ENCODE measurements at regions not wholly inside any gene's neighbourhood (a gene's known extent, or its start where the extent isn't known, plus 50 kb on each side); places are given as distances from the start of the nearest gene placed in this dataset.

GRCh38 chr22:26732284-26732683, 74.9 kb downstream of the MIAT start:
- DNase-seq: no peak

DNA sequence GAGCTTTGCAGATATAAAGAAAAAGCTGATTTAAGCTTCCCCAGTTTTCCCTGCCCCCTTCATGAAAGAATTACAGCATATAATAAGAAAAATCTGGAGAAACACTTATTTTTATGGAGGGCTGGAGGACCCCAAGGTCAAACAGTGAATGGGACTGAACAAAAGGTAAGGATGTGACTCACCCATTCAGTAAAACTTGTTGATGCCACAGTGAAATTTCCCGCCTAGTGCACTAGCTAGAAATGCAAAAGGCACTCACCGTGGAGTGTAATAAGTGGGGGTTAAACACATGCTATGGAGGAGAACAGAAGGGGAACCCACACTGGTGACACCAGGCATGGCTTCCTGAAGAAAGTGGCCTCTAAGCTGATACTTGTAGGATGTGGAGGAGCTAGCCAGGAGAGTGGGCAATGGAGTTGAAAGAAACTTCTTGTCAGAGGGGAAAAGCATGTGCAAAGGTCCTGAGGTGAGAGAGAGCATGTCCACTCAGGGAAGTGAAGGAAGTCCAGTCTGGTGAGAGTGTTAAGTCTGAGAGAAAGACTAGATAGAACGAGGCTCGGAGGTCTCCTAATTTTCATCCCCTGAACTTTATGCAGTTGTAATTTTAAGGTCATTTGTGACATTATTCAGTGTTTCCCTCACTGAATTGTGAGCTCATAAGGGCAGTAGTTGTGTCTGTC, 77.1 kb downstream of the MIAT start:
- no peak for DNase-seq

DNA sequence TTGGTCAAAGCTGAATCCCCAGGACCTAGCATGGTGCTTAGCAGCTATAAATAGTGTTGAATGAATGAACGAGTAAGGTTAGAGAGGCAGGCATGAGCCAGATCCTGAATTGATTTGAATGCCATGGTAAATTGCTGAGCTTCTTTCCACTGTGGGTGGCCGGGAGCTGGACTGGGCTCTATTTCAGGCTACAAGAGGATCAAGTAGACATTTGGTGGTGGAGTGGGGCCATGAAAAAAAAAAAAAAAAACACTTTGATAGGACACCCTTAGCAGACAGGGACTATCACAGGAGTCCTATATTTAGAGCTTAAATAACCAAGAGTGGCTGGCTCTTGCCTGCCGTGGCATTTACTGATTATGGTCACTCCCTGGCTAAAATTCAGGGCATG, 77.6 kb downstream of the MIAT start:
- no peak for DNase-seq

DNA sequence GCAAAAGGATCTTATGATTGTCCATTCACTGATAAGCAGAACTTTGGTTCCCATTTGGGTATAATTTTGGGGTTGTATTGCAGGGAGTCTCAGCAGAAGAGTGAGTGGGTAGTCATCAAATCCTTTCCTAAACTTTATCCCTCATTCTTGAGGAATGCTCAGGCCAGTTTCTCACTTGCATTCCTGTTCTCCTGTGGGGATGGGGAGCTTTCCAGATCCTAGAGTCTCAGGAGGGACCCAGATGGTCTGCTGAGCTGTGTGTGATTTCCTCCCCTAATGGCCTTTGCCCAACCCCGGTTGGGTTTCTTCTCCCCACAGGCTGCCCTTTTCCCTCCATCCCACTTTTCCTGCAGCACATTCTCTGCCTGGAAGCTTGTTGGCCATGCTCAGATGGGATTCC, 79.9 kb downstream of the MIAT start:
- DNase-seq: no peak

GRCh38 chr22:26740253-26740652, 82.9 kb downstream of the MIAT start:
- DNase-seq: no peak

- no peak for DNase-seq
Observed at GRCh38 chr22:26743149-26743548, 85.8 kb downstream of the MIAT start.

GRCh38 chr22:26744892-26745808, 87.8 kb downstream of the MIAT start:
- no peak for DNase-seq

DNA sequence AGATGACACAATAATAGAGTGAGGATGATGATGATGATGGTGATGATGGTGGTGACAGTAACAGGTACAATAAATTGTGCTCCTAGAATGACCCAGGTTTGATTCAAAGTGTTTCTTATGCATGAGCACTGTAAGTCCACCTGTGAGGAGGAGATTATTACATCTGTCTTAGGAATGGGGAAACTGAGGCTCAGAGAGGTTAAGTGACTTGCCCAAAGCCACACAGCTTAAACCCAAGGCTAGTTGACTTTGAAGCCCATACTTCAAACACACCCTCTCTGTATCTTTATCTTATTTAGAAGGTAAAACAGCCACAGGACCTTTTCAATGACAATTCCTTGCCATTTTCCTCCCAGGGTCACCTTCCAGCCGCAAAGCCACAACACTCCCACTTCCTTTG, 88.9 kb downstream of the MIAT start:
- no peak for DNase-seq

GRCh38 chr22:26748845-26749244, 91.5 kb downstream of the MIAT start:
- no peak for DNase-seq

- DNase-seq: no peak
Observed at GRCh38 chr22:26751217-26751616, 93.8 kb downstream of the MIAT start.

- DNase-seq: no peak
Observed at GRCh38 chr22:26753125-26753862, 95.9 kb downstream of the MIAT start.

DNA sequence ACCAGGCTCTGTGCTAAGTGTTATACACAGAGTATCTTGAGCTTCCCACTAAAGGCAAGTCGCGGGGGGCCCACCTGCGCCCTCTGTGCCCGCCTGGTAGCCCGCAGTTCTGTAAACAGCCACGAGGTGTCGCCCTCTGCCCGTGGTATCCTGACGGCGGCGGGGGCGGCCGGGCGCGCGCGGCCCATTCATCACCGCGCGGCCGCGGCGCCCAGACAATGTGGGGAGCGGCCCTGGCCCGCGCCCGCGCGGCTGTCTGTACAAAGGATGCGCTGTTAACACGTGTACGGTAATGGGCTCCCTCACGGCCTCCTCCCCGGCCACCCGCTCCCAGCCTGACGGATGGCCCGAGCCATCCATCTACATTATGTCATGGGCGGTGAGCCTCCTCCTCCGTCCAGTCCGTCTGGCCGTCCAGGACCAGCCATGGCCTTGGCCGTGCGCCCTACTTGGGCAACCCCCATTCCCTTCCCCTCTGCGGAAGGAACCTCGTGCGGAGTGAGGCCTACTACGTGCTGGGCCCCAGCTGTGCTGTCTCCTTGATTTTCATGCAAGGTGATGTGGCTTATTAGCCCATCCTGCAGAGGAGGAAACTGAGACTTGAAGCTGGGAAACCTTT, 99.4 kb downstream of the MIAT start:
- DNase-seq: peak in 2 of 5 experiments; percentile 30 to 50

DNA sequence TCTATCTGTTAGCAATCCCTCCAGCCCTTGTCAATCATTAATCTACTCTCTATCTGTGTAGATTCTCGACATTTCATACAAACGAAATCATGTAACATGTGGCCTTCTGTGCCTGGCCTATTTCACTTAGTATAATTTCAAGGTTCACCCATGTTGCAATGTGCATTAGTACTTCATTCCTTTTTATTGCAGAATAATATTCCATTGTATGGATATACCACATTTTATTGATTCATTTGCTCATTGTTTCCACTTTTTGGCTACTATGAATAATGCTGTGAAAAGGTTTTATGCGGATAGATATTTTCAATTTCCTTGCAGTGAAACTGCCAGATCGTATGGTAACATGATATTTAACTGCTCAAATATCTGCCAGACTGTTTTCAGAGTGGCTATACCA, 100.1 kb downstream of the MIAT start:
- no peak for DNase-seq

- no peak for DNase-seq
Observed at GRCh38 chr22:26762503-26763472, 105.4 kb downstream of the MIAT start.

- no peak for DNase-seq
Observed at GRCh38 chr22:26763633-26764361, 106.4 kb downstream of the MIAT start.

GRCh38 chr22:26766510-26767350, 109.3 kb downstream of the MIAT start:
- DNase-seq: no peak

GRCh38 chr22:26767351-26768155, 110.2 kb downstream of the MIAT start:
- DNase-seq: no peak

- no peak for DNase-seq
Observed at GRCh38 chr22:26768156-26768515, 110.7 kb downstream of the MIAT start.

DNA sequence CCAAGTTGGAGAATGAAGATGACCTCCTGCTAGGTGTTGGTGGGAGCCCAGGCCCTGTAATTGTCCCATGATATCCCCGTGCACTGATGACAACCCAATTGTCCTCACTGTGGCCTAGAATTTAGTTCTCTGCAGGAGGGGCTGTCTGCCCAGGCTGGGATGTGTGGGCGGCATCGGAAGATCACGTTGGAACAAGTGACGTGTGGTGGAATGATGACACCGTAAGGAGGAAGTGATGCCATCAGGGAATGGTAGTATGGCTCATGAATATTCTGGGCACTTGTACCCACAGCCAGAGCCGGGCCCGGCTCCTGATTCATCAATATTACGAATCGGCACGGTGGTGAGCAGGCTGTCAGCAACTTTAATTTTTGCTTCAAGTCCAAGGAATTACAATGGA, 111.6 kb downstream of the MIAT start:
- DNase-seq: no peak

All from T-helper 2 cell (primary cell).